ENCODE measurements at regions not wholly inside any gene's neighbourhood (a gene's known extent, or its start where the extent isn't known, plus 50 kb on each side); places are given as distances from the start of the nearest gene placed in this dataset.
A peak's percentile ranks its signal among the peaks of the same experiment; 100 is the strongest.
"Not testable (repeated sequence)": the region's sequence is repeated elsewhere in the genome, so short reads cannot be mapped to it uniquely, and the experiment has no call there.

DNA sequence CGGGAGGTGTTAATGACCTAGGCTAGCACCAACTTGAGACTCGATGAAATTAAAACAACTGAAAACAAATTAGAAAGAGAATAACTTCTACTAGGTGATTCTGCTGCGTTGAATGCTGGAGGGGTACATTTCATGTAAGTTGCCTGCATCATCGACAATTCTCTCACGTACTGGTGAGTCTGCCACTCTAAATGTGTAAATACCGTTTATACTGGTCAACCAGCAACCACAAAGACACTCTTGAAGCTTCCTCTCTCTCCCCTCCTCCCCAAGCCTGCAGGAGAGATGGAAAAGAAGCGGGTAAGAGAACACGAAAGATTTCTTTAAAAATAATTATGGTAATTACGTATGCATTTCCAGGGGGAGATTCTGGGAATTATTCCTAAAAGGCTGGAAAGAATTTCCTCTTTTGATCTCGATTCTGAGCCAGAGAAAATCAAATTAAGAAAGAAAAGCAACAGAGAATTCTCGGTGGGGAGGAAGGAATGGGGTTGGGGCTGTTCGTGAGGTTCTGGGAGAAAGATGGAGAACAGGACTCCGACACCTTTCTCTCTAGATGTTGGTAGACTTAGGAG lies 68.6 kb upstream of the MRTFB start:
- no peak for DNase-seq

GRCh38 chr16:14003074-14003570 lies 68.0 kb upstream of the MRTFB start:
- peak; percentile 46 for DNase-seq

DNA sequence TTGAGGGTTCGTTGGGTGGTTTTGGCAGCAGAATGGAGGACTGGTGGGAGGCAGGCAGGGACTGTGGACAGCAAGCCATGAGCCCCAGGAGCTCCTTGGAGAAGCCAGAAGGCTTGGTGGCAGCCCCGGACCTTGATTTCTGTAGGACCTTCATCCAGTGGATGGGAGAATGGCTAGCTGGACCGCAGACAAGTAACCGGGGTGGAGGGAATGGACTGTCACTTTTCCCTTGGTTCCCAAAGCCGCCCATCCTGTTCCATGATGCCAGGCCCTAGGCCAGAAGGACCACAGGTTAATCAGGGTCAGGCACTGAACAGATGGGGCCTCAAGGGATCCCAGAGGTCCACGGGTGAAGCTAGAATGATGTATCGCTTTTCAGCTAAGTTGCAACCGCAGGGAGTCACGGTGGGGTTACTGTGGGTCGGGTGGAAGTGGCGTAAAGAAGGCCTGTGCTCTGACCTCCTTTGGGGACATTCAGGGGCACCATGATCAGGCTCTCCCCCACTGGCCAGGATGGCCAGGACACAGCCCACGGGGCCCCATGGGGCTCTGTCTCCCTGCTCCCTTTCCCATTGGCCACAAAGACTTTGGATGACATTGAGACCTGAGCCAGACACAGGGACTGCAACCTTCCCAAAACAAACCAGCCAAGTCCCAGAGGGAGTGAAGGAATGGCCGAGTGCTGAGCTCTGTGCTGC lies 66.9 kb upstream of the MRTFB start:
- DNase-seq, result no peak

- no peak for DNase-seq
Observed at GRCh38 chr16:14004729-14005315, 66.3 kb upstream of the MRTFB start.

DNA sequence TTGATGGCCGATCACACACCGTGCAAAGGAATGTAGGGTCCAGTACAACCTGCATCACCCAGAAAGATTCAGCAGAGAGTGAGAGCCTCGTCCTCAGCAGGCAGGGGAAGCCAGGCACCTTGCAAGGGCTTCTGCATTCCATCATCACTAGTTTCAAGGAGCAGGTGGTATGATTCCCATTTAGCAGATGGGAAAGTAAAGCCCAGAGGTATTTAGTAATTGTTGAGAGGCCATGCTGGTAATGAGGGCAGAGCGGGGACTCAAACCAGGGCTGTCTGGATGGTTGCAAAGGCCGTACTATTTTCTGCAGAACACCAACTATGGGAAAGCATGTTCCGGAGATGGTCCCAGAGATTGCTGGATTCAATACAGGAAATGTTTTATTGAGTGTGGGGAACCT lies 65.8 kb upstream of the MRTFB start:
- no peak for DNase-seq

GRCh38 chr16:14007450-14007849 lies 63.7 kb upstream of the MRTFB start:
- no peak for DNase-seq

- no peak for DNase-seq
Observed at GRCh38 chr16:14011001-14011400, 60.1 kb upstream of the MRTFB start.

DNA sequence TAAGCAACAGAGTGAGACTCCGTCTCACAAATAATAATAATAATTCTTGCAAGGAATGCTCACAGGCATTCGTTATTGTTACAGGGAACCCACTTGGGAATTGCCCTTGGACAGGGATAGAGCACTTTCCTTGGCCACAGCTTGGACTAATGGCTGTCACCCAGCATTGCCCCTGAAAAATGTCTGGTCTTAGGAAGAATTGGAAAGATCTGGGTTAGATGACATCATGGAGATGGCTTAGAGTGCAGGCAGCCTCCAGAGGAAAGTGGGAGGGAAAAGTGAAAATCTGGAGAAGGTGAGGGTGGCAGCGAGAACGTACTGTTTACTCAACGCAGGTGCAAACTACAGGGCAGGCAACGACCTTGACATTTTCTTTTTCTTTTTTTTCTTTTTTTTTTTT lies 59.3 kb upstream of the MRTFB start:
- DNase-seq, result no peak

GRCh38 chr16:14013145-14013570 lies 58.0 kb upstream of the MRTFB start:
- DNase-seq, result no peak

DNA sequence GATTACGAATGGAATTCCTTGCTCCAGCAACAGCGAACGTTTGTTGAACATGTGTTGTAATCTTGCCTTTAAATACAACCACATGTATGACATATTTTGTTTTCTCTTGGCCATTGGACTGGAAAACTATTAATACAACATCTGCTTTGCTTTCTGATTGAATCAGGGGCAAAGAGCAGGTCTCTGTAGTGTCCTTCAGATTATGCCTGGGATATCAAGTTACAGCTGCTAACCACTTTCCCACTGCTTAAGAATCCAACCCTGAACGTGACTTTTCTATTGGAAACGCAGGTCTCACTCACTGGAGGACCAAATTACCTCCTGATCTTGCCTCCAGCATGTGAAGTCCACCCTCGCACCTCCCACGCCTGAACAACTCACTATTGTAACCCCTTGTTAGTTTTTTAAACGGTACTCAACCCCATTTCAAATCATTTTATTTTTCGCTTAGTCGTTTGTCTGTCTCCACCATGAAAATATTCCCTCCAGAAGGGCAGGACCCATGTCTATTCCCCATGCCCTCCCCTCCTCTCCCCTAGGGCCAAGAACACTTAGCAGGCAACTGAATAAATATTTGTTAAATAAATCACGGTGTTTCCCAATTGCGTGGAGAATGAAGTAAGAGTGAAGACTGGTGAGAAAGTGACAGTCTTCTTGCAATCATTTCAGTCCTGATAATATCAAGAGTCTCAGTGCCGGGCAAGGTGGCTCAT lies 57.4 kb upstream of the MRTFB start:
- no peak for DNase-seq

DNA sequence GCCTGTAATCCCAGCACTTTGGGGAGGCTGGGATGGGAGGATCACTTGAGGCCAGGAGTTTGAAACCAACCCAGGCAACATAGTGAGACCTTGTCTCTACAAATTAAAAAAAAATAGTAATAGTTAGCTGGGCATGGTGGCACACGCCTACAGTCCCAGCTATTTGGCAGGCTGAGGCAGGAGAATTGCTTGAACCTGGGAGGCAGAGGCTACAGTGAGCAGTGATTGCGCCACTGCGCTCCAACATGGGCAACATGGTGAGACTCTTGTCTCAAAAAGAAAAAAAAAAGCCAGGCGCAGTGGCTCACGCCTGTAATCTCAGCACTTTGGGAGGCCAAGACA lies 56.9 kb upstream of the MRTFB start:
- DNase-seq, result no peak

DNA sequence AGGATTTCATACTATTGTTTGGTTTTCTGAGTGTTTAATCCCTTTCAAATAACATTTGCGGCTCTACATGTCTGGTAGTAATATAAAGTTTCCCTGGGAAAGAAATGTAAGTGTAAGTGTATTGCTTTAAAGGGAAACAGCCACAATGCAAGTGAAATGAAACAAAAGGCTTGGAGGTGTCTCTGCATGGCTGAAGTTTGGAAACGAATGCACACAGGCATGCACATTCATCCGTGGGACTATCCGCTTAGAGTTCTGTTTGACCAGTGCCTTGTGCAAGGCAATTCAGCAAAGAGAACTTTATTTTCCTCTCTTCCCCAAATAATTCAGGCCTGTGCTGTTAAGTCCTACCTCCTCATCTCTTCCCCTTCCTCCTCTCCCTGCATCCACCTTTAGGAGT lies 56.1 kb upstream of the MRTFB start:
- DNase-seq, result no peak

DNA sequence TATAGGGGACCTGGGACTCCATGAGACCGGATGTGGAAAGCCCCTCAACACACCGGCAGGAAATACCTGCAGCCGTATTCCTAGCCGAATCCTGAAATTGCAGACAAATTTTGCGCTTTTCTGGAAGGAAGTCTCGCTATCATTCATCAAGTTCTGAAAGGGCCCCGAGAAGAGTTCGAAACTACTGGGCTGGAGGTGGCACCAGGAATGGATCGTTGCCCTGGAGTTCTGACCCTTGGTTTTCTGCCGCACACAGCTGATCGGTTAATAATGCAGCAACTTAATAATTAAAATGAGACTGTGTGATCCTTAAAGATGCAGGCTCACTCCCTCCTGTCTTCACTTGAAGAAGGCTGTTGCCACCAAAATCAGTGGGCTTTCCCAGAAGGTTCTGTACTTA lies 55.7 kb upstream of the MRTFB start:
- no peak for DNase-seq

DNA sequence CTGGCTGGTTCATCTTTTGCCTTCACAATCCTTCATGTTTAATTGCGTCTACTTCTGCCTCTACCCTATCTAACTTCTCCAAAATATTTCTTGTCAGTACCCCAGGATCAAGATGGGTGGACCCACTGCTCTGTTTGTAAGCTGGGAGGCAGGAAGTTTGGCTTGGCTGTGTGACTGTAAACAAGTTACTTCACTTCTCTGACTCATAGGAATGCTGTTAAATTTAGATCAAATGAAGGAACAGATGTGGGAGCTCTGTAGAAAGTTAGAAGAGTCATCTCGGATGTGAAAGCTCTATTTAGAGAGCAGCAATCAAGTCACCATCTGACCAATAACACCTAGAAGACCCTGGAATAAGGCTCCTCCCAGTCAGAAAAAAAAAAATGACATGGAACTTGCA lies 55.2 kb upstream of the MRTFB start:
- DNase-seq, result no peak

DNA sequence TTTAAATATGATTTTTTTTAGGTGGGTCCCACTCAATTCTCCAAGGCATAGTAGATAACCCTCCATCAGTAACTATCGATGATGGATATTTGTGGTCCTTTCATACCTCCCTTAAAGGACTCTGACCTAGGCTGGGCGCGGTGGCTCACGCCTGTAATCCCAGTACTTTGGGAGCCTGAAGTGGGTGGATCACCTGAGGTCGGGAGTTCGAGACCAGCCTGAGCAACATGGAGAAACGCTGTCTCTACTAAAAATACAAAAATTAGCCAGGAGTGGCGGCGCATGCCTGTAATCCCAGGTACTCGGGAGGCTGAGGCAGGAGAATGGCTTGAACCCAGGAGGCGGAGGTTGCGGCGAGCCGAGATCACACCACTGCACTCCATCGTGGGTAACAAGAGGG lies 54.8 kb upstream of the MRTFB start:
- not testable (repeated sequence) for DNase-seq

DNA sequence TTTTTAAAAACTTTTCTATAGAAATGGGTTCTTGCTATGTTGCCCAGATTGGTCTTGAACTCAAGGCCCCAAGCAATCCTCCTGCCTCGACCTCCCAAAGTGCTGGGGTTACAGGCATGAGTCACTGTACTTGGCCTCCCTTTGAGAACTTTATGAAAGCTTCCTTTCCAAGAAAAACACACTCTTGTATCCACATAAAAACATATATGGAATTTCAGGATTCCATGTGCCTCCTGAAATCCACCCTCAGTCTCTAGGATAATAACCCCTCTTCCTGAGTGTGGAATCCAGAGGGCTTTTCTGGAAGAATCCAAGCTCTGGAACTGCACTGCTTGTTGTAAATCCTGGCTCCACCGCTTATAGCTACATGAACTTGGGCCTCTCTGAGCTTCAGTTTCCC lies 53.2 kb upstream of the MRTFB start:
- DNase-seq, result no peak

- no peak for DNase-seq
Observed at GRCh38 chr16:14018851-14019250, 52.3 kb upstream of the MRTFB start.

GRCh38 chr16:14020141-14020540 lies 51.0 kb upstream of the MRTFB start:
- no peak for DNase-seq
